ENCODE measurements at regions not wholly inside any gene's neighbourhood (a gene's known extent, or its start where the extent isn't known, plus 50 kb on each side); places are given as distances from the start of the nearest gene placed in this dataset.

DNA sequence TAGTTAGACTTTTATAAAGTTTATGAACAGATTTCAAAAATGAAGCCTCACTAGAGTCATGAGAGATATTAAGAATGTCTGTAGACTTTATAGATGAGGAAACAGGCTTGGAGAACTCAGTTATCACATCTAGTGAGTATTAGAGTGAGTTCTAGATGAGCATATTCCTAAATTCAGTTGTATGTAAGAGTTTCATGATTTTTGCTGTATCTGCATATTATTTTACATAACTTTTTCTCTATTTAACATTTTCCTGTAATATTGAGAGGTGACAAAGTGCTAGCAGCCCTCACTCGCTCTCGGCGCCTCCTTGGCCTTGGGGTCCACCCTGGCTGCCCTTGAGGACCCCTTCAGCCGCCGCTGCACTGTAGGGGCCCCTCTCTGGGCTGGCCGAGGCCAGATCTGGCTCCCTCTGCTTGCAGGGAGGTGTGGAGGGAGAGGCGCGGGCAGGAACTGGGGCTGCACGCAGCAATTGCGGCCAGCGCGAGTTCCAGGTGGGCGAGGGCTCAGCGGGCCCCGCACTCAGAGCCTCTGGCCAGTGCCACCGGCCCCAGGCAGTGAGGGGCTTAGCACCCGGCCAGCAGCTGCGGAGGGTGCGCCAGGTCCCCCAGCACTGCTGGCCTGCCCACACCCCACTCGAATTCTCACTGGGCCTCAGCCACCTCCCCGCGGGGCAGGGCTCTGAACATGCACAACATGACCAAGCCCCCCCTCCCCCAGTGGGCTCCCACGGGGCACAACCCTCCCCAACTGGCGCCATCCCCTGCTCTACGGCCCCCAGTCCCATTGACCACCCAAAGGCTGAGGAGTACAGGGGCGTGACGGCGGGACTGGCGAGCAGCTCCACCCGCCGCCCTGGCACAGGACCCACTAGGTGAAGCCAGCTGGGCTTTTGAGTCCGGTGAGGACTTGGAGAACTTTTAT is 182.1 kb downstream of the TLE1 start:
- in situ Hi-C loops (cut with HindIII; ENCODE audit: low pct_unique_long_range_greater_than_20kb, low sequenced_read_pairs) = no loop called here
- no peak for TF ChIP-seq JUND (IDR thresholded peaks at IDR 0.05; ENCODE audit: low read depth)
- no peak for DNase-seq (ENCODE audit: low read depth in 1 of 2, low spot score in 1 of 2)

DNA sequence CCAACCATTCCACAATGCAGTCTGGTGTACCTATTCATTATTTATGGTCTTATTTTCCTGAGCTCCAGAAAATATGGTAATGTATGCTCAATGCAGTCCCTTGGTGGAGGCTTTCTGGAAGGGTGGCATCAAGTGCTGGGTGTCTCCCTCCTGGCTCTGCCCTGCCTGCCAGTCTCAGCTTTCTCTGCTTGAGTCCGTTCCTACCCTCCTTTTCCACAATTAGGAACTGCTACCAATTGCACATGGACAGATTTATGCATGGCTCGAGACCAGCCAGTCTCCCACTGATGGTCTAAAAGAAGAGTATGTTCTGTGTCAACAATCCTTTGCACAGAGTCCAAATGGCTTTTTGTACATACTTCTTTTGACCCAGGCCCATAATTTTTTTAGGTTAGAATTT is 189.8 kb downstream of the TLE1 start:
- in situ Hi-C loops (cut with HindIII; ENCODE audit: low pct_unique_long_range_greater_than_20kb, low sequenced_read_pairs) = no loop called here
- DNase-seq (ENCODE audit: low read depth in 1 of 2, low spot score in 1 of 2) = no peak
- no peak for TF ChIP-seq JUND (IDR thresholded peaks at IDR 0.05; ENCODE audit: low read depth)

DNA sequence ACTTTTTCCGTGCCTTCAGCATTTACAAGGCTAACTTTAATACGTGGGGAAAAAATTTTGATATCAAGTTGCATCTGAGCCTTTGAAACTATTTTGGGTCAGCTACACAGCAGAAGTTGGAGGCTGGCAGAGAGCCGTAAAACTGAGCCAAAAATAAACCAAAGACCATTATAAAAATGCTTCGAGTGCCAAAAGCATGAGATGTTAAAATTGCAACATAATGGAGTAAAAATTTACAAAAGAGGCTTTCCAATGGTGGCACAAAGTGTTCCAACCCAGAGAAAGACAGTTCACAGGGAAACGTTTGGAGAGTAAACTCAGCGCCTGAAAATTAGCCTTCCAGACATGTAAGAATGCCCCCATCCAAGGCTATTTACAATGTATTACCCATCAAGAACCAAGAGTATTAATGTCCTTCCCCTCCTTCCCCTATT is 190.3 kb downstream of the TLE1 start:
- no peak for TF ChIP-seq JUND (IDR thresholded peaks at IDR 0.05; ENCODE audit: low read depth)
- DNase-seq (ENCODE audit: low read depth in 1 of 2, low spot score in 1 of 2) = no peak
- in situ Hi-C loops (cut with HindIII; ENCODE audit: low pct_unique_long_range_greater_than_20kb, low sequenced_read_pairs) = no loop called here

DNA sequence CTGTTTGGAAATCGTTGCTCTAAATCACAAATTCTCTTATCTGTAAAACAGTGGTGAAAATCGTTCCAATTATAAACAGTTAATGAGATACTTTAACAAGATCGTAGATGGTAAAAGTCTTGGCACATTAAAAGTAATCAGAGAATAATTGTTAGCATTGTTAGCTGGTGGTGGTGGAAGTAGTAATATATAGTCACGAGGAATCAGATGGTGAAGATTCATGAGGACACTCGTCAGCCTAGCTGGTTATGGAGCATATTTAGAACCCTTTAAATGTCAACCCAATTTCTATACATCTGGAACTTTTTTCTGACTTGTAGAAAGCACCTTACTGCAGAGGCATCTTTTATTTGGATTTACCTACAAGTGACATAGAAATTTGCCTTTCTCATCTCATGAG is 190.8 kb downstream of the TLE1 start:
- TF ChIP-seq JUND (IDR thresholded peaks at IDR 0.05; ENCODE audit: low read depth) = no peak
- in situ Hi-C loops (cut with HindIII; ENCODE audit: low pct_unique_long_range_greater_than_20kb, low sequenced_read_pairs) = no loop called here
- no peak for DNase-seq (ENCODE audit: low read depth in 1 of 2, low spot score in 1 of 2)

DNA sequence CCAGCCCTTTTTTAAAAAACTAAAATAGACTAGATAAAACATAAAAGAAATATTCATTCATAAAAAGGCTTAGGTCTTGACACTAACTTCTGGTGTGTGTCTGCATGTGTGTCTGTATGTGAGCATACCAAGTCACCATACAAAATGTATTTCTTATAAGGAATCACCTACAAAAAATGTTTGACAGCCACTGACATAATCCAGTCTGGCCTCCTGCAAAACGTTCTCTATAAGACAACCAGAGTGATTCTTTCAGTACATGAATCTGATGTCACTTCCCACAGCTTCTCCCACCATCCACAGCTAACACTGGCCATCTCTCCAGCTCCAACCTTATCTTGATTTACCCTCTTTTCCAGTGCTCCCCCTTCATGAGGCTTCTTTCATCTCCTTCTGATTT is 192.3 kb downstream of the TLE1 start:
- no peak for DNase-seq (ENCODE audit: low read depth in 1 of 2, low spot score in 1 of 2)
- TF ChIP-seq JUND (IDR thresholded peaks at IDR 0.05; ENCODE audit: low read depth) = no peak
- in situ Hi-C loops (cut with HindIII; ENCODE audit: low pct_unique_long_range_greater_than_20kb, low sequenced_read_pairs) = no loop called here

DNA sequence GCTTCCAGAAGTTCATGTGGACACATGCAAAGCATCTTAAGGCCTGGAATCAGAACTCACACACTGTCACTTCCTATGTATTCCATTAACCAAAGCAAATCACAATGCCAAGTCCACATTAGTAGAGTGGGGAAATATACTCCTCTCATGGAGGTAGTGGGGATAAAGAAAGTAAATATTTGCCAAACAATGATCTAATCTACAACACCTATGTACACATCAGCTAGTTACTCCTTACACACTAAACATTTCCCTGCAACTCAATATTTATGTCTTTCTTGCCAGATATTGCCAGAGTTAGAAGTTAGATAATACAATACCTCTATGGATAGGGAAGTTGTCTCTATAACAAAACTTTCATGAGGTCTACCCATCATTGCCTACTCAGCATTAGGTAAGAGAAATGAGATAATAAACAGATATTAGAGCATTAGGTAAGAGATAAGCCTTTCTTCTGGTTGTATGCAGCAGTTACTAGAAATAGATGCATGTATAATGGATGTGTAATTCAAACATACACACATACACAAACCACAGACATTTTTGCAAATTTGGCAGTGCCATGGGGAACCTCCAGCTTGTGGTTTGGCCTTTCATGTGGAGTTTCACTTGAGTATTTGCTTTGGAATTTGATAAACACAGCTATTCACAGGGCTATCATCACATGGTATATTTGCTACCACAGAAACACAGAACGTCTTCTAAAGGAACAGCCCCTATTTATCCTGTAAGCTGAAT is 196.5 kb downstream of the TLE1 start:
- TF ChIP-seq JUND (IDR thresholded peaks at IDR 0.05; ENCODE audit: low read depth) = no peak
- in situ Hi-C loops (cut with HindIII; ENCODE audit: low pct_unique_long_range_greater_than_20kb, low sequenced_read_pairs) = no loop called here
- DNase-seq (ENCODE audit: low read depth in 1 of 2, low spot score in 1 of 2) = peak in 1 of 2 experiments; percentile 14

DNA sequence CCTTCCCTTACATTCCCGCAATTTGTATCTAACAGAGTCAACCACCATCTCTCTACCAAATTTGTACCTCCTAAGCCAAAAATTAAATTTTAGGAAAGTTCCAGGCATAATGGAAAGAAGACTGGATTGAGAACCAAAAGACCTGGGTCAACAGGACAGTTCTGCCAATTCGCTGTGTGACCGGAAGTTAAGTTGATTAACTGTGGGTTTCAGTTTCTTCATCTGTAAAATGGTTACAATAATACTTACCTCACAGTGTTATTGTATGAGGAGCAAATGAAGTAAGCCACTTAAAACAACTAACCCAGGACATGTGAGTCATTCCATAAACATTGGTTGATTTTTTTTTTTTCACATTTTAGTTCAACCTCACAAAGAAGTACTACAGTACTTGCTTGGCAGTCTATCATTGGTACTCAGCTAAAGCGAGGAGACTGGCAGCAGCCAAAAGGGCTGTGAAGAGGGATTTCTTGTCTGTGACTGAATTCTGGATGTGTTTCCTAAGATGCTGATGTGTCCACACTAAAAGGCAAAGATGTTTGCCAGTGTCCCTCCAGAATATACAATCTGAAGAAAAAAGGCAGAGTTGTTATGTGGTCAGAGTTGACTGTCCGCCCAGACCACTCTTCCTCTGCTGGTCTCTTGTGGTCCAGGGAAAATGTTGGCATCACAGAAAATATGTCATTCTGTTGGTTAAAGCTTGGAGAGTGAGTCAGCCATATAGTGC is 198.6 kb downstream of the TLE1 start:
- DNase-seq (ENCODE audit: low read depth in 1 of 2, low spot score in 1 of 2) = no peak
- in situ Hi-C loops (cut with HindIII; ENCODE audit: low pct_unique_long_range_greater_than_20kb, low sequenced_read_pairs) = no loop called here
- no peak for TF ChIP-seq JUND (IDR thresholded peaks at IDR 0.05; ENCODE audit: low read depth)

DNA sequence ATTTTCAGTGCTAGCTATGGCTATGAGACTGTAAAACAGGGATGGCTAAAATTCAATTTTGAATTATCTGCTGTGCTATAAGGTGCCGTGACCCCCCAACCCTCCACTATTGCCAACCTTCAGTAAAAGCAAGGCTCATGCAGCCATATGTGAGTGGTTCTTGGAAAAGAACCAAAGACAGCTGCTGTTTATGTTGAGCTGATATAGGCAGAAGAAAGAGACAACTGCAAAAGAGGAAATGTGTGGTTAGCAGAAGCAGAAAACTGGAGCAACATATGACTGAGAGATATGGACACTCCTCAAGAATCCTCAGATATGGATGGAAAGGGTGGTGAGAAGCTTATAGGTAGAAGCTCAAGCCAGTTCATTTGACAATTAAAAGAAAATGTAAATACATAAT is 200.3 kb downstream of the TLE1 start:
- DNase-seq (ENCODE audit: low read depth in 1 of 2, low spot score in 1 of 2) = no peak
- in situ Hi-C loops (cut with HindIII; ENCODE audit: low pct_unique_long_range_greater_than_20kb, low sequenced_read_pairs) = no loop called here
- no peak for TF ChIP-seq JUND (IDR thresholded peaks at IDR 0.05; ENCODE audit: low read depth)

DNA sequence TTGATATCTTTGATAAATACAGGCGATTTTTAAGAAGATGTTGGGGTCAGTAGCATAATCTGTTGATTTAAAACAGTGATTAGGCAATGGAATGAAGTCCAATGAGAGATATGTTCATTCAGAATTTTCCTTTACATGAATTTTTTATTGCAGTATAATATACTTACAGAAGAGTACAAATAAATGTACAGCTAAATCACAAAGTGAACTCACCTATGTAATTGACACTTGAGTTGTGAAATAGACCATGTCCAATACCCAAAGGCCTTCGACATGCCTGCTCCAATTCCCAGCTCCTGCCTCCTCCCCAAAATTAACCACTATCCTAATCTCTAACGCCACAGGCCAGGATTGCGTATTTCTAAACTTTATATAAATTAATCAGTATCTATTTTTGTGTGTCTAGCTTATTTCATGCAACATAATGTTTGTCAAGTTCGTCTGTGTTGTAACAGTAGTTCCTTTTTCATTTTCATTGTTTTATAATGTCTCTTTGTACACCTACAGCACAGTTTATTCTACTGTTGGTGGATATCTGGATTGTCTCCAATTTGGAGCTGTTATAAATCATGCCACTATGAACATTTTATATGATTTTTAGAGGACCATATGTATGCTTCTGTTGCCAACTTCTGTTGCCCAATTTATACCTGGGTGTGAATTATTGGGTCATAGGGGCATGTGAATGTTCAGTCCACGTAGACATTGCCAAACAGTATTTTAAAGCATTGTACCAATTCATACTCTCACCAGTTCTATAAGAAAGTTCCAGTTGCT is 208.3 kb downstream of the TLE1 start:
- in situ Hi-C loops (cut with HindIII; ENCODE audit: low pct_unique_long_range_greater_than_20kb, low sequenced_read_pairs) = no loop called here
- TF ChIP-seq JUND (IDR thresholded peaks at IDR 0.05; ENCODE audit: low read depth) = no peak
- DNase-seq (ENCODE audit: low read depth in 1 of 2, low spot score in 1 of 2) = no peak

DNA sequence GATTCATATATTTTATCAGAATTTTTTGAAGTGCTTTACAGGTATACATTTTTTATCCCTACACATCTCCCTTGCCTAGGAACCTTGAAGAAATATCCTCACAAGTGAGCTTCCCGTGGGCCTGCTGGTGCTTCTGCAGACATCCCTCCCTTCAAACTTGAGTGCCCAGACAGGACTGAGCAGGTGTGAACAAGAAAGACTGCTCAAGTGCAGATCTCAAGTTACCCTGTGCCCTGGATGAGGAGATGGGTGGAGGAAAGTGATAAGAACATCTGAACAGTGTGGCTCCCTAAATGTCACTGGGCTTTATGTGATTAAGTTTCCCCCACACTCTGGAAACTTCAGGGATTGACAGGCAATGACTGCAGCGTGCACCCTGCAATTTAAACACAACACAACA is 209.8 kb downstream of the TLE1 start:
- no peak for TF ChIP-seq JUND (IDR thresholded peaks at IDR 0.05; ENCODE audit: low read depth)
- in situ Hi-C loops (cut with HindIII; ENCODE audit: low pct_unique_long_range_greater_than_20kb, low sequenced_read_pairs) = no loop called here
- DNase-seq (ENCODE audit: low read depth in 1 of 2, low spot score in 1 of 2) = no peak

DNA sequence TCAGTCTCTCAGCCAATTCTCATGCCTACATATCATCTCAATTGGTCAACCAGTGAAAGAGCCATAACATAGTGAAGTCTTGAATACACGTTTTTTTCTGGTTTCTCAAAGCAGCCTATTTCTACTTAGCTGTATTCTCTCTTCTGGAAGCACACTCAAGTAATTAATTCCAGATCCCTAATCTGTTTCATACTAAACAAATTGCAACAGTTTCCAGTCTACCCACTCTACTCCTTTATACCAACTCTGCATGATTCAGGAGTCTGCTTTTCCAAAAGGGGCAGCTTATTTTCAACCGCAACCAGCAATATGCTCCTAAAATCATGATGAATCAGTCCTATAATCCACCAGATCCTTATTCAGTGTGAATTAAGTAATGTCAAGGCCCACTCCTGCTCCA is 211.7 kb downstream of the TLE1 start:
- in situ Hi-C loops (cut with HindIII; ENCODE audit: low pct_unique_long_range_greater_than_20kb, low sequenced_read_pairs) = no loop called here

More for the DNA sequence above, 211.7 kb downstream of the TLE1 start:
- DNase-seq (ENCODE audit: low read depth in 1 of 2, low spot score in 1 of 2) = no peak
- TF ChIP-seq JUND (IDR thresholded peaks at IDR 0.05; ENCODE audit: low read depth) = no peak
